Peyer's patch (tissue), 4 donors: ENCODE measurements at regions not wholly inside any gene's neighbourhood (a gene's known extent, or its start where the extent isn't known, plus 50 kb on each side); places are given as distances from the start of the nearest gene placed in this dataset.

Experiments
- DNase-seq, 3 donors: peaks; one replicate each; pipeline ENCODE4 v3.0.0-alpha.2; 2017 to 2019
- H3K27ac ChIP-seq, 4 donors: fragments of 200-600 bp; sonication (generic); one replicate each; pipeline ENCODE4 v1.5.1; 2016 to 2019
- H3K27me3 ChIP-seq, 2 donors: fragments of 200-600 bp; sonication (generic); one replicate each; pipeline ENCODE4 v1.5.1; 2019
- H3K36me3 ChIP-seq, 3 donors: fragments of 200-600 bp; sonication (generic); one replicate each; pipeline ENCODE4 v1.5.1; 2016 to 2019
- H3K4me1 ChIP-seq, 4 donors: fragments of 200-600 bp; sonication (generic); one replicate each; pipeline ENCODE4 v1.5.1; 2016 to 2019
- H3K4me3 ChIP-seq, 4 donors: fragments of 200-600 bp; sonication (generic); 1 replicate in 3 of 4; 2 replicates in 1 of 4; pipeline ENCODE4 v1.5.1; 2016 to 2019; ENCODE audit warnings: mild to moderate bottlenecking in 1 of 4
- H3K9me3 ChIP-seq, 4 donors: fragments of 200-600 bp; sonication (generic); one replicate each; pipeline ENCODE4 v1.5.1; 2016 to 2019; ENCODE audit warnings: mild to moderate bottlenecking in 1 of 4
- CTCF ChIP-seq, 6 experiments: fragments of 450-650 bp in 4 of 6; fragments of 200-600 bp in 2 of 6; sonication (generic) in 1 of 6; IDR thresholded peaks; one replicate each; pipeline ENCODE4 v1.5.1; 2017 to 2019; ENCODE audit warnings: antibody characterized with exemption in 6 of 6, mild to moderate bottlenecking in 3 of 6, moderate library complexity in 1 of 6
- POLR2A ChIP-seq, 2 donors: fragments of 450-650 bp; IDR thresholded peaks; one replicate each; pipeline ENCODE4 v1.5.1; 2017; ENCODE audit warnings: antibody characterized with exemption in 2 of 2, mild to moderate bottlenecking in 2 of 2, moderate library complexity in 2 of 2

GRCh38 chr2:134122610-134123009, 131.3 kb upstream of the MGAT5 start:
- Histone ChIP-seq H3K27me3 (no peaks in the 10 kb centered on the region), H3K36me3 (no peaks in the 10 kb centered on the region), H3K4me3 (peak overlapping the region in 2 of 4 donors; percentile 0 to 79), H3K4me1 (peaks cover 14 to 64% (median 27%) of the 10 kb centered on the region in 4 donors), H3K27ac (peak overlapping the region; percentile 41 to 98 (median 72)), H3K9me3 (no peaks in the 10 kb centered on the region)
- no peak for TF ChIP-seq POLR2A (IDR thresholded peaks at IDR 0.05)
- TF ChIP-seq CTCF (IDR thresholded peaks at IDR 0.05) = peak in 2 of 6 experiments; percentile 11 to 33
- no peak for DNase-seq

- no peak for DNase-seq
- Histone ChIP-seq H3K4me3 (peak overlapping the region in 1 of 4 donors; percentile 2), H3K27ac (peak overlapping the region; percentile 32 to 98 (median 68)), H3K4me1 (peaks cover 14 to 72% (median 30%) of the 10 kb centered on the region in 4 donors), H3K9me3 (no peaks in the 10 kb centered on the region), H3K36me3 (no peaks in the 10 kb centered on the region), H3K27me3 (no peaks in the 10 kb centered on the region)
- TF ChIP-seq CTCF (IDR thresholded peaks at IDR 0.05) (no peak), POLR2A (IDR thresholded peaks at IDR 0.05) (no peak)
Measured at GRCh38 chr2:134123332-134123731, 130.5 kb upstream of the MGAT5 start.

GRCh38 chr2:134124047-134124753, 129.7 kb upstream of the MGAT5 start:
- H3K9me3 ChIP-seq = no peaks in the 10 kb centered on the region
- no peaks in the 10 kb centered on the region for H3K36me3 ChIP-seq
- peak overlapping the region in 1 of 4 donors; percentile 16 for H3K4me3 ChIP-seq
- peak in 2 of 3 donors; percentile 81 to 89 for DNase-seq
- peak overlapping the region; percentile 32 to 98 (median 68) for H3K27ac ChIP-seq
- TF ChIP-seq POLR2A (IDR thresholded peaks at IDR 0.05) (no peak), CTCF (IDR thresholded peaks at IDR 0.05) (no peak)
- peaks cover 14 to 70% (median 29%) of the 10 kb centered on the region in 4 donors for H3K4me1 ChIP-seq
- no peaks in the 10 kb centered on the region for H3K27me3 ChIP-seq

GRCh38 chr2:134127496-134127895, 126.4 kb upstream of the MGAT5 start:
- no peaks in the 10 kb centered on the region for H3K9me3 ChIP-seq
- H3K4me1 ChIP-seq = peaks cover 8 to 67% (median 29%) of the 10 kb centered on the region in 4 donors
- H3K27ac ChIP-seq = peak overlapping the region in 2 of 4 donors; percentile 0 to 2
- TF ChIP-seq CTCF (IDR thresholded peaks at IDR 0.05) = no peak
- no peak for TF ChIP-seq POLR2A (IDR thresholded peaks at IDR 0.05)
- peak; percentile 55 to 80 (median 67) for DNase-seq
- H3K27me3 ChIP-seq = no peaks in the 10 kb centered on the region
- H3K36me3 ChIP-seq = peaks cover 0 to 7% (median 0%) of the 10 kb centered on the region in 3 donors
- no peak overlapping the region for H3K4me3 ChIP-seq

GRCh38 chr2:134128746-134129145, 125.1 kb upstream of the MGAT5 start:
- no peak for DNase-seq
- Histone ChIP-seq H3K27ac (peak overlapping the region in 1 of 4 donors; percentile 5), H3K4me3 (no peak overlapping the region), H3K36me3 (peaks cover 0 to 7% (median 0%) of the 10 kb centered on the region in 3 donors), H3K4me1 (peaks cover 0 to 54% (median 25%) of the 10 kb centered on the region in 4 donors), H3K9me3 (no peaks in the 10 kb centered on the region), H3K27me3 (no peaks in the 10 kb centered on the region)
- TF ChIP-seq POLR2A (IDR thresholded peaks at IDR 0.05) = no peak
- no peak for TF ChIP-seq CTCF (IDR thresholded peaks at IDR 0.05)
